Osteocyte (in vitro differentiated cells): ENCODE measurements at regions not wholly inside any gene's neighbourhood (a gene's known extent, or its start where the extent isn't known, plus 50 kb on each side); places are given as distances from the start of the nearest gene placed in this dataset.

Source experiments
- DNase-seq: peaks from one replicate; pipeline ENCODE4 v3.0.0; 2021; ENCODE audit warnings: mixed read lengths; ENCODE audit not compliant: unreplicated experiment; ENCODE audit errors: extremely low spot score
- H3K27ac Mint-ChIP-seq: one replicate; pipeline ENCODE4 v1.8.0; 2021; ENCODE audit warnings: mild to moderate bottlenecking, mixed read lengths; ENCODE audit not compliant: unreplicated experiment
- H3K27me3 Mint-ChIP-seq: one replicate; pipeline ENCODE4 v1.8.0; 2021; ENCODE audit warnings: mixed read lengths; ENCODE audit not compliant: unreplicated experiment
- H3K36me3 Mint-ChIP-seq: one replicate; pipeline ENCODE4 v1.8.0; 2021; ENCODE audit warnings: mixed read lengths; ENCODE audit not compliant: unreplicated experiment
- H3K4me1 Mint-ChIP-seq: one replicate; pipeline ENCODE4 v1.8.0; 2021; ENCODE audit warnings: mixed read lengths; ENCODE audit not compliant: unreplicated experiment
- H3K4me3 Mint-ChIP-seq: one replicate; pipeline ENCODE4 v1.8.0; 2021; ENCODE audit warnings: mild to moderate bottlenecking, moderate library complexity, mixed read lengths; ENCODE audit not compliant: unreplicated experiment
- H3K9me3 Mint-ChIP-seq: one replicate; pipeline ENCODE4 v1.8.0; 2021; ENCODE audit warnings: mixed read lengths; ENCODE audit not compliant: unreplicated experiment
- TF ChIP-seq, protein P1 (sequence below): fragments of 200-600 bp; sonication (generic); IDR thresholded peaks from 2 replicates; pipeline ENCODE4 v1.5.0; 2021; ENCODE audit warnings: antibody characterized with exemption, mild to moderate bottlenecking, moderate library complexity

DNA sequence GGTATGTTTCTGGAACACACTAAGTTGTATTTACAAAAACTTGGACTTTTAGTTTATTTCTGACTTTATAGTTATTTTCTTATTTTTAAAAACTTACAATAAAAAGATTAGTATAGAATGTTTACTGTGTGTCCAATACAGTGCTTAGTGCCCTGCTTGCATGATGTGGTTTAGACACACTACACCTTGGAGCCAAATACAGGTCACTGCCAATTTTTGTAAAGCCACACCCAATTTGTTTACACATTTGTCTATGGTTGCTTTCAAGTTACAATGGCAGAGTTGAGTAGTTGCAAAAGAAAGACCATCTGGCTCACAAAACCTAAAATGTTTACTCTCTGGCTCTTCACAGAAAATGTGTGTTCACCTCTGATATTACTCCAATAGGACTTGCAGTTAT lies 807.1 kb downstream of the KCNJ2 start:
- Mint-ChIP-seq H3K4me3 (no peak overlapping the region), H3K36me3 (no peaks in the 10 kb centered on the region), H3K27me3 (peaks cover 2% of the 10 kb centered on the region), H3K4me1 (no peaks in the 10 kb centered on the region), H3K27ac (no peak overlapping the region), H3K9me3 (no peaks in the 10 kb centered on the region)
- no peak for DNase-seq
- TF ChIP-seq, protein P1, sequence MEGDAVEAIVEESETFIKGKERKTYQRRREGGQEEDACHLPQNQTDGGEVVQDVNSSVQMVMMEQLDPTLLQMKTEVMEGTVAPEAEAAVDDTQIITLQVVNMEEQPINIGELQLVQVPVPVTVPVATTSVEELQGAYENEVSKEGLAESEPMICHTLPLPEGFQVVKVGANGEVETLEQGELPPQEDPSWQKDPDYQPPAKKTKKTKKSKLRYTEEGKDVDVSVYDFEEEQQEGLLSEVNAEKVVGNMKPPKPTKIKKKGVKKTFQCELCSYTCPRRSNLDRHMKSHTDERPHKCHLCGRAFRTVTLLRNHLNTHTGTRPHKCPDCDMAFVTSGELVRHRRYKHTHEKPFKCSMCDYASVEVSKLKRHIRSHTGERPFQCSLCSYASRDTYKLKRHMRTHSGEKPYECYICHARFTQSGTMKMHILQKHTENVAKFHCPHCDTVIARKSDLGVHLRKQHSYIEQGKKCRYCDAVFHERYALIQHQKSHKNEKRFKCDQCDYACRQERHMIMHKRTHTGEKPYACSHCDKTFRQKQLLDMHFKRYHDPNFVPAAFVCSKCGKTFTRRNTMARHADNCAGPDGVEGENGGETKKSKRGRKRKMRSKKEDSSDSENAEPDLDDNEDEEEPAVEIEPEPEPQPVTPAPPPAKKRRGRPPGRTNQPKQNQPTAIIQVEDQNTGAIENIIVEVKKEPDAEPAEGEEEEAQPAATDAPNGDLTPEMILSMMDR = no peak

DNA sequence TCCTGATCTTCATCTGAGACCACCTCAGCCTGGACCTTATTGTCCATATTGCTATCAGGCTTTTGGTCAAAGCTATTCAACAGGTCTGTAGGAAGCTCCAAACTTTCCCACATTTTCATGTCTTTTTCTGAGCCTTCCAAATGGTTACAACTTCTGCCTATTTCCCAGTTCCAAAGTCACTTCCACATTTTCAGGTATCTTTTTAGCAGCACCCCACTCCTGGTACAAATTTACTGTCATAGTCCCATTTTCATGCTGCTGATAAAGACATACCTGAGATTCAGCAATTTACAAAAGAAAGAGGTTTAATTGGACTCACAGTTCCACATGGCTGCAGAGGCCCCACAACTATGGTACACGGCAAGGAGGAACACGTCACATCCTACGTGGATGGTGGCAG lies 815.5 kb downstream of the KCNJ2 start:
- Mint-ChIP-seq H3K4me1 (no peaks in the 10 kb centered on the region), H3K27me3 (no peaks in the 10 kb centered on the region), H3K27ac (no peak overlapping the region), H3K4me3 (no peak overlapping the region), H3K36me3 (no peaks in the 10 kb centered on the region), H3K9me3 (peaks cover 11% of the 10 kb centered on the region)
- TF ChIP-seq, protein P1 = no peak
- no peak for DNase-seq

DNA sequence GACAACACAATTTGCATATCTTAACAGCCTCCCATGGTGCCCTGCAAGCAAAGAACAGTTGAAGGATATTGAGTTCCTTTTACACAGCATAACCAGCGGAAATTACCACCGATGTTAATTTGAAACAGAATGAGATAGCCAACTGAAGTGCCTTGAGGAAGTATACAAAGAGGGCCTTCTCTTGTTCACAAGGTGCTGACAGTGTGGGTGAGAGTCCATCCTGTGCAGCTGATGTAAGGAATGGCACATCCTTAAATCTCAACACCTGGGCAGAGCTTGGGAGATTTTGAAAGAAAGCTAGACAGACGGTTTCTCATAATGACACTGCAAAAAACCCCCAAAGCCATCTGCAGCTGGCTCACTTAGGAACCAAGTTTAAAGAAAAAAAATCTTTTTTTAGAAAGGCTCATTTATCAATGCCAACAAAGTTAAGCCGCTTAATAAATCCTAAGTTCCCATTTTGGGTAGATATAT lies 818.6 kb downstream of the KCNJ2 start:
- no peak for DNase-seq
- H3K36me3 Mint-ChIP-seq = no peaks in the 10 kb centered on the region
- H3K27ac Mint-ChIP-seq = no peak overlapping the region
- no peaks in the 10 kb centered on the region for H3K4me1 Mint-ChIP-seq
- no peaks in the 10 kb centered on the region for H3K27me3 Mint-ChIP-seq
- peaks cover 8% of the 10 kb centered on the region for H3K9me3 Mint-ChIP-seq
- TF ChIP-seq, protein P1 = no peak
- H3K4me3 Mint-ChIP-seq = no peak overlapping the region

DNA sequence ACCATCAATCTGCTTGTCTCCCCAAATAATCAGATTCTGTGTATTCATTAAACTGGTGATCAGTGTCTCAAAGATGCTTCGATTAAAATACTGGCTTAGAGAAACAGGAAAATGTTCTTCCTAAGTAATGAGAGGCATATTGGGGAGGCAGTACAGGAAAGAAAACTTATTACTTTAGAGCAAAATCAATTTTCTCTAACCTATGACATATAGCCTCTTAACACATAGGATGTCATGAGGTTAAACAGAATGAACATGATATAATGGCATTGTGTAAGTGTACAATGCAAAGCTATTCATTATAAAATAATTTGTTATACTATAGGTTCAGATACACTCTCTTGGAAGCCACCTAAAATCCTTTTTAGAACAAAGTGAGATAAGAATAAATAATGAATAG lies 819.3 kb downstream of the KCNJ2 start:
- Mint-ChIP-seq H3K9me3 (peaks cover 8% of the 10 kb centered on the region), H3K36me3 (no peaks in the 10 kb centered on the region), H3K27me3 (no peaks in the 10 kb centered on the region), H3K4me3 (no peak overlapping the region), H3K27ac (no peak overlapping the region), H3K4me1 (no peaks in the 10 kb centered on the region)
- no peak for DNase-seq
- TF ChIP-seq, protein P1 = no peak

DNA sequence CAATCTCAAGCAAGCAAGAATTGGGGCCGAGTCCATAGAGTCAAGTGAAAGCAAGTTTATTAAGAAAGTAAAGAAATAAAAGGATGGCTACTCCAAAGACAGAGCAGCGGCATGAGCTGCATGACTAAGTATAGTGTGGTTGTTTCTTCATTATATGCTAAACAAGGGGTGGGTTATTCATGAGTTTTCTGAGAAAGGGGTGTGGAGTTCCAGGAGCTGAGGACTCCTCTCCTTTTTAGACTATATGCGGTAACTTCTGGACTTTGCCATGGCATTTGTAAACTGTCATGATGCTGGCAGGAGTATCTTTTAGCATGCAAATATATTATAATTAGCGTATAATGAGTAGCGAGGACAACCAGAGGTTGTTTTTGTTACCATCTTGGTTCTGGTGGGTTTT lies 819.9 kb downstream of the KCNJ2 start:
- no peak for DNase-seq
- Mint-ChIP-seq H3K9me3 (peaks cover 8% of the 10 kb centered on the region), H3K27ac (no peak overlapping the region)

More for the DNA sequence above, 819.9 kb downstream of the KCNJ2 start:
- Mint-ChIP-seq H3K4me3 (no peak overlapping the region), H3K36me3 (no peaks in the 10 kb centered on the region), H3K27me3 (no peaks in the 10 kb centered on the region), H3K4me1 (no peaks in the 10 kb centered on the region)
- TF ChIP-seq, protein P1 = no peak
